Islet precursor cell (in vitro differentiated cells): ENCODE measurements at regions not wholly inside any gene's neighbourhood (a gene's known extent, or its start where the extent isn't known, plus 50 kb on each side); places are given as distances from the start of the nearest gene placed in this dataset.
A peak's percentile ranks its signal among the peaks of the same experiment; 100 is the strongest.

ENCODE experiments used
- DNase-seq: peaks from one replicate; pipeline ENCODE4 v3.0.0-alpha.2; 2018

DNA sequence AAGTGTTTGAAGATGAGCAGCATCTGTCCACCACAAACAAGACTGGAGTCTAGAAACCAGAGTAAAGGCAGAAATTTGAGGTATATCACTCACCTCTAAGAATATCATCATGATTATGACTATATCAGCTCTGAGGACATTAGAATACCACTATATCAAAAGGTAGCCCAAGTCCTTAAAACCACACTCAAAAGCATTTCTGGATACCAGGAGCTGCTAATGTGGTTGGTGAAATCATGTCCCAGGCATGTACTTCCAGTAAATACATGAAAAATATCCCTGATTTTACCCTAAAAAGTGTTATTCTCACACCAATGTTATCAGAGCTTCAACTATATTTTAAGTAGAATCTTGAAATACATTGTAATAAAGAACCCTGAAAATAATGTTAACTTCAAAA is 136.3 kb upstream of the SMAD1 start:
- DNase-seq: no peak

DNA sequence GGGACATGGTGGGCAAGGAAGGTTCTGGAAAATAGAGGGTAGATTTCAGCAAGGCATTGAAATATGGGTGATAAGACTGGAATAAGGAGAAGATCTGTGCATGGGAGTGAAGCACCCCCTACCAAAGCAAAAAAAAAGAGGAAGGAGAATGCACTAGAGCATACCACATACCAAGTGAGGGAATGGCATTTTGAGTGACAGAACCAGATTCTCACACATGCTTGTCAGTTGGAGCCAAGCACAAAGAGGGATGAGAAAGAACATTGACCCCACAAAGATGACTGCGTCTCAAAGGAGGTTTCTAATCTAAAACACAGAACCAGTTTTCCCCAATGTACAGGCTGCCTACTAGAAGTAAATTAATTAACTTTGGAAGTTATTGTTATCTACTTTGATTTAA is 140.3 kb upstream of the SMAD1 start:
- DNase-seq: no peak

DNA sequence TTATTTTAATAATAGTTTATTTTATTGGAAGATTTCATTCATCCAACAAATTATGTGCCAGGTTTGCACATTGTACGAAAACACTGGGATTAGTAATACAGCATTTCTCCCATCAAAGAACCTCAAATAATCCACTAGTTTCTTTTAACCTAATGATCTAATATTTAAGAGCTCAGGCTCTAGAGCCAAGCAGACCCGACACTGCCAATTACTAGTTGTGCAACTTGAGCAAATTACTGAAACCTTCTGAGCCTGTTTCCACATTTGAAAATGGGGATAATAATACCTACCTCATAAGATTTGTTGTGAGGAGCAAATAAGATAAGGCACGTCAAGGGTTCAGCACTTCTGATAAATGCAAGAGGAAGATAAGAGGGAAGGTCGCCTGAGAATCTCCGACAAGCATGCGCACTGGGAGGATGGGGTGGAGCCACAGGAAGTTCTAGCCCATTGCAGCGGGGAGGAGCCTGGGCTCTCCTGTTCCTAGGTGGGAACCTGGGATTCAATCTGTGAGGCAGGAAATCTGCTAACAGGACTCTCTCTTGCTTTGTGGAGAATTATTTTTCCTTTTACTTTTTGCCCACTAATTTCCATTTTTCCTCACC is 141.5 kb upstream of the SMAD1 start:
- DNase-seq: no peak

DNA sequence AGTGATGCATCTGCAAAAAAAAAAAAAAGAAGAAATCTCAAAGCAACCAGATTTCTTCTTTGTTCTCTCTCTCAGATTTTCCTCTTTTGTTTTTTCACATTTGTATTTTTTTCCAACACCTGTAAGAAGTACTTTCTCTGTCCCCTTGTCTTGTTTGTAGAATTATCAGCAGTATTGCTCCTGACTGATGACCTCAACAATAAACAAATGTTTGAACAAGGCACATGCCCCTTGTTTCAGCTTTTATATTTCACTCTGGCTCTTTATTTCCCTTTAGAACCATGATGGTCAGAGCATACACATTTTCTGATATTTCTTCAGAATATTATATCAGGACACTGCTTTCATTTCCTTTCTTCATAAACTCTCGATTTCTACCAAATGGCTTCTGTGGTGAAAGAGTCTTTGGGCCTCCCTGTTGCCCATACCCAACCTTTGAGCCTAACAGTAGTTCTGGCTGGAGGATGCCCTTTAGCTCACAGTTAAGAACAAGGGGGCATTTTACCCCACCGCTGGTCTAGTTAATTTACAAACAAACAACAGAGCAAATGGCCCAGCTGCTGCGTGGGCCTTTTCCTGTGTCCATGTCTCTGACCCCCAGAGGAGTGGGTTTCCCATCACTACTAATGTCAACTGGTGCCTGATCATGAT is 142.5 kb upstream of the SMAD1 start:
- no peak for DNase-seq

DNA sequence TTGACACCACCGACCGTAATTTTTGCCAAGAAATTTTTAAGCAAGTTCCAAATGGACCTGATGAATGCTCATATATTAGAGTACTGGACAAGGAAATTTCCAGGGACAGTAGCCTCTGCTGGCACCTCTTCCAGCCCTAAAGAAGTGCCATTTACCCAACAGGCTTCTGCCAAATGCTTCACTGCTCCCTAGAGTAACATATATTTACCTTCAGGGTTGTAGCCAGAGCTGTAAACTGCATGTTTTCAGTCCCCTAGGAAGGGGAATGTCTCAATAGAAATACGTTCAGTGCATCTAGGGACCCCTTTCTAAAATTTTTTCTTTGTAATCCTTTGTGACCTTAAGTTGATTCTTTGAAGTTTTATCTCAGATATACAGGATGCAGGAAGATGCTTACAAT is 143.1 kb upstream of the SMAD1 start:
- DNase-seq: no peak

DNA sequence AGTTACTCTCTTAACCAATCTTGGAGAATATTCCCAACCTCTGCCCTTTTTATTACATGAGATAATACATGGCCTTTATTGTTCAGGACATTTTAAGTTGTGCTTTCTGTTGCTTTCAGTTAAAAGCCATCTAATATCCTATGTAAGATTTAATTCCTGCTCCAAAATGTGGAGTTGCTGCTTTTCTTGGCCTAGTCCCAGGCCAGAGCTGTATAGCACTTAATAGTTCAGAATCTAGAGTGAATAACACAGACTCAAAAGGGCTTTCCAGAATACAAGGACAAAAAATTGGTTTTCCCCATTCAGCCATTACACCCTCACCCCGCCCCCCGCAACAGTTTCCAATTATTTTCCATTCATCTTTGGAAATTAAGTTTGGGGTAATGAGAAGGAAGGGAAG is 144.3 kb upstream of the SMAD1 start:
- no peak for DNase-seq

DNA sequence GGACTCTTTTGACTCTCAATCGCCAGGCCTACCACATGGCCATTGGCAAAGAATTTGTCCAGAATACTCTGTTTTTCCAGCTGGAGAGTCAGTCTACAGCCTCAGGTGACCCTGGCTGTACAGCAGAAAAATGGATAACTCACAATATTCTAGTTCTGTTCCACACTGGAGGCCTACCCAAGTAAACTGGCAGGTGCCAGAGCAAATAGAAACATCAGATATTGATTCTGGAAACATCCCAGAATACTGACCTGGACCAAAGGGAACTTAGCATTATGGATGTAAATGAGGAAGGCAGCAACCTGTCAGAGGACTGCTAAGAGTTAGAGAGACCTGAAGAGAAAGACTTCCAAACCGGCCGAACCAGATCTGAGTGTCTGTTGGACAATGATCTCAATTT is 147.9 kb upstream of the SMAD1 start:
- no peak for DNase-seq

DNA sequence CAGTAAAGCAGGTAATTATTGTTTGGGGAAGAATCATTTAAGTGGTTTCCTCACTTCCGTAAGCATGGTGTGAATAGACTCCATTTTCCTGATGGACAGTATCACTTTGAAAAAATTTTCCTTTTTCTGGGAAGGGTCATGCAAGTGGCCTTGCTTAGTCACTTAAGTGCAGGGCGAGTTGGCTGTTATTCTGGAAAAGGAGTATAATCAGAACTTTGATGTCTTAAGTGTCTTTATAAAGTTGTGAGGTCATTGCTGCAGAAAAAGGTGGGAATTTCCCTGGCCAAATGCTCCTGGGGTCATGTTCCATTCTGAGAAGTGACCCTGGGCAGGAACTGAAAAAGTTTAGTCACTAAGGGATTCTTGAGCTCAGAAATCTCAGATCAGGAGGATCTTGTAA is 146.1 kb upstream of the OTUD4 start:
- no peak for DNase-seq

DNA sequence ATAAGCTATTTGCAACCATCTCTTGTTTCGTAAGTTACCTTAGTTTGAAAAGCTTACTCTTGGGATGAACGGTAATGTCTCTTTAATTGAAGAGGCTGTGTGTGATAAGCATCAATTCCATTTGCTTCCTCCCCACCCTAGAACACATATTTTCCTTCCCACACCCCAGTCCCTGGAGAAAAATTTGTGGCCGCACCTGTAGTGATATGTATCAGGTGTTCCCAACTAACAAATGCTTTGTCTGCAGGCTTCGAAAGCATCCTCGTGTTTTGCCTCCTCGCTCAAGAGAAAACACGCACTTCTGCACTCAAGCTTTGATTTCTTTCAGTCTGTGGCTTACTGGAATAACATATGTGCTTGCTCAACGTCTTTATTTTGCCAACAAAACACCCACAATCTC is 143.8 kb upstream of the OTUD4 start:
- DNase-seq: no peak

DNA sequence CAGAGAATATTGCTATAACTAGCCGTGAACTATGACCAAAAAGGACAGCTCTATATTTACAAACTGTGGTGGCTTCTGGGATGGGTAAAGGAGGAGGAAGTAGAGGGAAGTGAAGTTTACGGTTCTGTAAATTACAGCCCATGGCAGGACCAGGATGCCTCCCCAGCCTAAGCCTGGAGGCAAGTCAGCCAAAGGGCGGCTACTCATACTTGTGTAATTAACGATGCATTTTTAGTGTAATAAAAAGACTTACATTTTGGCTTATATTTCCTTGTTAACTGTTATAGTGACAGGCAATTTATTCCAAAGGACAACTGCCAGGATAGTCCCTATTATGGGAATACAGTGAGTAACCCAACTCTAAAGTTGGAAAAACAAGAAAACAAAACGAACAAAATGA is 139.9 kb upstream of the OTUD4 start:
- DNase-seq: no peak

DNA sequence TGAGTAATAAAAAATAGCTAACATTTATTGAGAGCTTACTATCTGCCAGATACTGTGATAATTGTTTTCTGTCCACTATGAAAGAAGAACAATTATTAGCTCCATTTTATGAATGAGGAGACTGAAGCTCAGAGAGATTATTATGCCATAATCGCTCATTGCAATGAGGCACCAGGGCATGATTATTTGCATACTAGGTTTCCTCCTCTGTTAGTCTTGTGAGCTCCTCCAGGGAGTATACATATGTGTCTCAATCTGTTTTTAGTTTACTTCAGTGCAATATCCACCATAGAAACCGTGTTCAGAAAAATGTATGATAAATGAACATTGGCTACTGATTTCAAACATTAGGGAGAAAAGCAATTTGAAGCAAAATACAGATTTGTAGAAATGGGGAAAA is 139.4 kb upstream of the OTUD4 start:
- no peak for DNase-seq

DNA sequence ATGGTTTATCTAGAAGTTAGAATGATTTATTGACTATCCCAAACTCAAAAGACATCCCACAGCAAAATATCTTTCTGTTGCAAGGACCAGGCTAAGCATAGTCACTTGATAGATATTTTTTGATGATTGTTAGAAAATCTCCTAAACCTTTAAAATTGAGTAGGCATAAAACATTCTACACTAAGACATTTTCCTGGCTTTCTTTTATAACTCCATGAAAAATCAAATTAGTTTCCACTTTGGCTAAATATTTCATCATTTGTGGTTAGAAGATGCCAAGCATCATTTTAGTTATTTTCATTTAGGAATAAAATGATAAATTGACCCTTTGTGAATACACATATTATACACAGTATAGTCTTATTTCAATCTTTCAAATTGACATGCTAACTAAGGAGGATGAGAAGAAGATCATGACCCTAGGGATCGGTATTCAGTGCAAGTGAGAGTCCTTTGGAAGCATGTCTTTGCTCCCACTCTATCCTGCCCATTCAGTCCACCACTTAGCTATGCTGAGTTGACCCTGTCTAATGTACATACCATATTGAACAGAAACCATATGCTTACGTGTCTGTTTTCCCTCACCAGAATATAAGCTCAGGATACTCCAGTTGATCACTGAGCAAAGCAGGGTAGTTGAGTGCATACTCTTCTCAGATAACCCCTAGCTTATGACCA is 136.6 kb upstream of the OTUD4 start:
- DNase-seq: no peak

DNA sequence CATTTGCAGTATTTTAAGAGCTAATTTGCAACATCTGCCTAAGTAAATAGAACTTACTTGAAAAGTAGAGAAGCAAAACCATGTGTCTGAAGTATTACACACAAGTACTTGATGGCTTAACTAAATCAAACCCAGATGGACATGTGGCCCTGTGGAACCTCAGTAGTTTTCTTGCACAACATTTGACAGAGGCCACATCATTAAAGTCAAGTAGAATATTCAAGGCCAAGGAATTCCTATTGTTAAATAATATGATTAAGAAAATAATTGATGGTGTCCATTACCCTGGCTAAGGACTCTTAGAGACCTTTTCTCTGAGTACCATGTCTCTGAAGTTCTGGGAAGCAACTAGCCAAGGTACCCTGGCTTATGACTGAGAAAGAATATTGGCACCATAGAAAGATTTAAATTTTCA is 135.4 kb upstream of the OTUD4 start:
- DNase-seq: no peak

DNA sequence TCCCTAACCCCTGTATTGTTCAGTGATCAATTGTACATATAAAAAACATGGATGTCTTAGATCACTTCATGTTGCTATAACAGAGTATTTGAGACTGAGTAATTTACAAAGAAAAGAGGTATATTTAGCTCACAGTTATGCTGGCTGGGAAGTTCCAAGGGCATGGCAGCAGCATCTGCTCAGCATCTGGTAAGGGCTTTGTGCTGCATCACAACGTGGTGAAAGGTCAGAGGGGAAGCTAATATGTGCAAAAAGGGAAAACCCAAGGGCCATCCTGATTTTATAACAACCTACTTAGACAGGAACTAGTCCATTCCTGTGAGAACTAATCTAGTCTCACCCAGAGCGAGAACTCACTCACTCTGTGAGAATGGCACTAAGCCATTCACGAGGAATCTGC is 128.2 kb upstream of the OTUD4 start:
- DNase-seq: no peak

DNA sequence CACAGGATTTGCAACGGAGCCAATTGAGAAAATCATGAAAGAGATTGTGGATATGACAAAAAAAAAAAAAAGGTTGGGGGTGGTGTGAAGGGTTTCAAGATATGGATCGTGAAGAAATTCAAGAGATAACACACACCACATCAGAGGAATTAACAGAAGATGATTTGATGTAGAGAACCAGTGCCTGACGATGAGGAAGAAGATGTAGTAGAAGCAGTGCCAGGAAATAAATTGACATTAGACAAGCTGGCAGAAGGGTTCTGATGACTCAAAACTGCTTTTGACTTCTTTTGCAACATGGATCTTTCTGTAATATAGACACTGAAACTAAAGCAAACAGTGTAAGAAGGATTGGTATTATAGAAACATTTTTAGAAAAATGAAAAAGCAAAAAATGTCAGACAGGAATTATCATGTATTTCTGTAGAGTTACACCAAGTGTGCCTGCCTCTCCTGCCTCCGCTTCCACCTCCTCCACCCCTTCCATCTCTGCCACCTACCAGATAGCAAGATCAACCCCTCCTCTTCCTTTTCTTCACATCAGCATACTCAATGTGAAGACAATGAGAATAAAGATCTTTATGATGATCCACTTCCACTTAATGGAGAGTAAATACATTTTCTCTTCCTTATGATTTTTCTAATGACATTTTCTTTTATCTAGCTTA is 127.5 kb upstream of the OTUD4 start:
- no peak for DNase-seq

DNA sequence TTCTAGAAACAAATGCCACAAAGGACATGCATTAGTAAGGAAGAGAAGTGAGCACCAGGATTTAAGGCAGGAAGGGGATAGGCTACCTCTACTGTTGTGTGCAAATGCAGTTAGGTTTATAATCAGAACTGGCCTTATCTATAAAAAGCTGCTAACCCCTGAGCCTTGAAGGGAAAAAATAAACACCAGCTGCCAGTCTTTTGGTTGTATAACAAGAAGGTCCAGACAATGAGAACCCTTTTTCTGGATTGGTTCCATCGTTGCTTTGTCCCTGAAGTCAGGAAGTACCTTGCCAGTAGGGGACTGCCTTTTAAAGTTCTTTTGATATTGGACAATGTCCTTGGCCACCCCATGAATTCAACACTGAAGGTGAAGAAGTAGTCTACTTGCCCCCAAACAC is 126.7 kb upstream of the OTUD4 start:
- DNase-seq: no peak

DNA sequence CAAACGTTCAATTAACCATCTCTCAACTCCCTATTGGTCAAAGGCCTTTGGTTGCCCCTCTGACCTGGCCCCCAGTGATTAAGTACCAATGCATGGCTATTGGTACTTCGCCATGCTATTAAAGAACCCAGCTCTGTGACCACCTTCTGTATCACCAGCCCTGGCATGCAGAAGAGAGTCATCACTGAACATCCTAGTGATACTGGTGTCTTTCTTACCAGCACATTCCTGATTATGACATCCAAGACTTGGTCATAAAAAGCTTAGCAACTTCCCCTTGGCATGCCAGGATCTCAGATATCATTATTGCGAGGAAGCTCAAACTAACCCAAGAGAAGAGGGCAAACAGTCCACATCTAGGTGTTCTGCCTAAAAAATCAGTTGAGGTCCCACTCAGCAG is 122.3 kb upstream of the OTUD4 start:
- no peak for DNase-seq

DNA sequence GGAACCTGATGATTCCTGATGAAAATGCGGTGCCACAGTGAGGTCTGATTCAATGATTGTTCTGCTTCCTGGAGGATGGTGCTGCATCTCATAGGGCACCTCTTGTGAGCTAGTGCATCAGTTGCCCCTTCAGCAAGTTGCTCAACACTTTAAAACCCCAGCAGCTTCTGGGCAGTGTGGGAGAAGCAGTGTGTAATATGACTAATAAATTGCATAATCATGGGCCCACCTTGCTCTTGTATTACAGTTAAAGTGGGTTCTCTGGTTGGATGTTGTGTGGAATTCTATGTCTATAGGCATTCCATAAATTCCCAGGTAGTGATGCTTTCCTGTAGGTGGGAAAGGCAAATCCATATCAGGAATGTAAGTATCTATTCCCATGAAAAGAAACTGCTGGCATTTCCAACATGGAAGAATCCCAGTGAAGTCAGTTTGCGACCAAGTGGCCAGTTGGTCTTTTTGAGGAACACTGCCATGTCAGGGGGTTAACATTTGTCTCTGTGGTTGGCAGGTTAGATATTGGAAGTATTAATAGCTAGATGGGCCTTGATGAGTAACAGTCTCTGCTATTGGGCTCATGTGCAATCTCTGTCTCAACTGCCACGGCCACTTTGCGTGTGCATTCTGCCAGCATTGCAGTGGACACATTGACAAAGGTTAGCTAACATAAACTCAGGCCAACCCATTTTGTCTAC is 121.1 kb upstream of the OTUD4 start:
- DNase-seq: no peak

DNA sequence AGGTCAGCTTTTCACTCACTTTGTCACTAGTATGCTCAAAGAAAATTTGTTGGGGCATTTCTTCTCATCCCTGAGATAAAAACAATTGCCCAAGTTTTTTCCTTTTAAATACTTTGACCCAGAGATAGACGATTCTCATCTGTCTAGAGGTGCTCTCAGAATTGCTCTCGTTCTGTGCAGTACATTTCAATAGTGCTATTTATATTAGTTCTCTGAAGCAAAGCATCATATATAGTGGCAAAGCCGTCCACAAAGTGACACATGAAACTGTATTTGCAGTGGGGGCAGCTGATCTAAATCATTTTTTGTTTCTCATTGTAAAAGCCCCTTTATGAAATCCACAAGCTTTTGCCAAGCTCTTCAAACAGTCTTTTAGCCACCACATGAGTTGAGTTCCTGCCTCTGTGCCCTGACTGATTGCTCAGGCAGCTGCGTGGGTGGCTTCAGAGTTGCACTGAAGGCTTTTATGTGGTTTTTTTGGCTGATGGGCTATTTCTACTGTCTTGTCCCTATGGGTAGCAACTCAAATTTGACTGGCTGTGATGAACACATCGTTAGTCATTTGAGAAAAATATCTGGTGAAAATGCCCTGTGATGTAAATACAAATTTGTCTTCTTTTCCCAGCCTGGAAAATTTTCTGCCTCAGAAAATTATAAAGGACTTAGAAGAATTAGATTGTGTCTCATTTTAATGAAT is 119.1 kb upstream of the OTUD4 start:
- DNase-seq: peak; percentile 63

DNA sequence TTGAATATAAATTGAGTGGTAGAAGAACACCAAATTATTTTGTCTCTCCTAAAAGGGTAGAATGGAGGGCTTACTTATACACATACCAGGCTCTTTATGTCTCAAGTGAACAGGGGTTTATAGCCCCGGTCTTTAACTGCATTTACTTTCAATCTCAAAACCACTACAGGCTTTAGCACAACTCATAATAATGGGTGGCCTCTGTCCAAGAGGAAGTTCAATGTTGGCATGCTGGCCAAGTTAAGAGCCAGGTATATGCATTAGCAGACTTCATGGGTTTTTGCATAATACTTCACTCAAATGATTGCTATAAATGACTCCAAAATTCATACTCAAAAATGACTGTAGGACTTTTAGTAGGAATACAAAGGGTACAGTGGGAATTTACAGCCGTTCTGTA is 118.5 kb upstream of the OTUD4 start:
- DNase-seq: no peak

DNA sequence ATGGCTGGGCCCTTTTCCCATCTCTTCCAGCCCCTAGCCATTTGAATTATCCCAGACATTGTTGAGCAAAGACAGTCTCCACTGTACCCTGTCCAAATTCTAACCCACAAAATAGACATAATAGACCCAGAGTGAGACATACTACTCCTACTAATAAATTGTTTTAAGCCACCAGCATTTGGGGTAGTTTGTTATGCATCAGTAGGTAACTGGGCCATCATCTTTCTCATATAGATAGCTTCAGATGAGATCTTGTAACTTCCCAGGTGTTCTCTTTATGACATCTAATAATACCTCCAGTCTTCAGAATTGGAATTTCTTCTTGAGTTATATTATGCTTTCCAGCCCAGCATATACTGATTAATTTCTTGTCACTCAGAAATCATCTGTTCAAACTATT is 117.2 kb upstream of the OTUD4 start:
- no peak for DNase-seq

DNA sequence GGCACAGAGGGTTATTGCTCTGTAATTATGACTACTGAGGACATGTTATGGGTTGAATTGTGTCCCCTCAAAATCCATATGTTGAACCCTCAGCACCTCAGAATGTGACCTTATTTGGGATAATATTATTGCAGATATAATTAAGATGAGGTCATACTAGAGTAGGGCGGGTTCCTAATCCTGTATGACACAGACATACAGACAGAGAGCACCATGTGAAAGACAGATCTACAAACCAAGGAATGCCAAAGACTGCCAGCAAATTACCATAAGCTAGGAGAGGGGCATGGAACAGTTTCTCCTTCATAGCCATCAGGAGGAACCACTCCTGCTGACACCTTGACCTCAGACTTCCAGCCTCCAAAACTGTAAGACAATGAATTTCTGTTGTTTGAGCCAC is 115.2 kb upstream of the OTUD4 start:
- DNase-seq: no peak

DNA sequence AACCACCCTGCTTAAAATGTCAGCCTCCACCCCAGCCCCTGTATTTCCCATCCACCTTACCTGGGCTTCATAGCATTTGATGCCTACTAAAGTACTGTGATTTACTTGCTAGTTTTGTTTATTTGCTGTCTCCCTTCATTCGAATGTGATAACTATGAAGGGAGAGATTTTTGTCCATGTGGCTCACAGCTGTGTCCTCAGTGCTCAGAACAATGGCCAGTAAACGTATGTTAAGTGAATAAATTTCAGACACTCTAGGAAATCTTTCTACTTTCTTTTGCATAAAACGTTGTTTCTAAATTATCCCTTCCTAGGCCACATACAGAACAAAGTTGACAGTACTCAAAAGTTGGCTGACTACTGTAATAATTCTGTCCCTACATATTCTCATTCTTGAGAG is 114.7 kb upstream of the OTUD4 start:
- no peak for DNase-seq
